HG02588 (cell line): ENCODE measurements at regions not wholly inside any gene's neighbourhood (a gene's known extent, or its start where the extent isn't known, plus 50 kb on each side); places are given as distances from the start of the nearest gene placed in this dataset.
"Not testable (repeated sequence)": the region's sequence is repeated elsewhere in the genome, so short reads cannot be mapped to it uniquely, and the experiment has no call there.

Experiments
- ATAC-seq: cut with Tn5 transposase; IDR thresholded peaks from one replicate; pipeline ENCODE4 v1.9.1; 2021; ENCODE audit warnings: mild to moderate bottlenecking, moderate library complexity; ENCODE audit not compliant: unreplicated experiment

DNA sequence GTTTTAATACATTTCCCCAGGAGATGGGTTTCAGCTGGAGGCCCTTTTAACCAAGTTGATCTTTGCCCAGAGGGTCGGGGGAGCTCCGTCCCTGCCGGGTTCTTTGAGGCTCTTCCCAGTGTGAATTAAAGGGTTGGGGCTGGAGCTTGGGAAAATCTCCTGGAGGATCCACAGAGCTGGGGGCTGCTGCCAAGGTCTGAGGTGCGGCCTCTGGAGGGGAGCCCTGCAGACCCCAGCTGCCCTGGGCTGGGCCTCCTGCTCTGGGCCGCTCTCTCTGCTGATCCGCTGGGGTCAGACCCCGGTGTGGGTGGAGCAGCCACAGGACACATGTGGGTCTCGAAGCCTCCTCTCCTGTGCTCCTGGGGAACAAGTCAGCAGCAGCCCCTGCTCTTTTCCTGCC, 51.4 kb upstream of the SFSWAP start:
- ATAC-seq: not testable (repeated sequence)

- not testable (repeated sequence) for ATAC-seq
Observed at GRCh38 chr12:131659976-131660375, 50.9 kb upstream of the SFSWAP start.

- ATAC-seq: not testable (repeated sequence)
Observed at GRCh38 chr12:131660401-131660800, 50.5 kb upstream of the SFSWAP start.
